NCI-H526 treated with DMSO at 0.1 percent for 48 hours (cell line): ENCODE measurements at regions not wholly inside any gene's neighbourhood (a gene's known extent, or its start where the extent isn't known, plus 50 kb on each side); places are given as distances from the start of the nearest gene placed in this dataset.

Experiments used
- DNase-seq: peaks from one replicate; lab custom pipeline; 2025; lab: John Stamatoyannopoulos, UW

- DNase-seq: no peak
Measured at GRCh38 chr18:43649649-43650357, 372.5 kb upstream of the SYT4 start.

GRCh38 chr18:43650426-43650825 lies 373.1 kb upstream of the SYT4 start:
- DNase-seq: no peak

- DNase-seq: no peak
Measured at GRCh38 chr18:43651057-43651456, 373.8 kb upstream of the SYT4 start.

GRCh38 chr18:43656547-43656946 lies 379.3 kb upstream of the SYT4 start:
- DNase-seq: no peak

- DNase-seq: no peak
Measured at GRCh38 chr18:43661570-43661969, 384.3 kb upstream of the SYT4 start.

- DNase-seq: no peak
Measured at GRCh38 chr18:43662657-43663056, 385.4 kb upstream of the SYT4 start.

GRCh38 chr18:43663159-43663558 lies 385.9 kb upstream of the SYT4 start:
- DNase-seq: no peak

- no peak for DNase-seq
Measured at GRCh38 chr18:43664487-43665008, 387.3 kb upstream of the SYT4 start.

GRCh38 chr18:43665105-43665788 lies 388.0 kb upstream of the SYT4 start:
- DNase-seq: no peak

- DNase-seq: no peak
Measured at GRCh38 chr18:43668866-43669265, 391.6 kb upstream of the SYT4 start.

GRCh38 chr18:43671431-43671830 lies 394.1 kb upstream of the SYT4 start:
- no peak for DNase-seq

- no peak for DNase-seq
Measured at GRCh38 chr18:43680096-43680495, 402.8 kb upstream of the SYT4 start.

- no peak for DNase-seq
Measured at GRCh38 chr18:43681661-43682060, 404.4 kb upstream of the SYT4 start.

GRCh38 chr18:43682196-43682595 lies 404.9 kb upstream of the SYT4 start:
- no peak for DNase-seq

GRCh38 chr18:43686709-43687108 lies 409.4 kb upstream of the SYT4 start:
- DNase-seq: no peak

GRCh38 chr18:43692099-43692690 lies 414.9 kb upstream of the SYT4 start:
- no peak for DNase-seq

- DNase-seq: no peak
Measured at GRCh38 chr18:43702399-43702798, 425.1 kb upstream of the SYT4 start.

GRCh38 chr18:43703050-43703449 lies 425.8 kb upstream of the SYT4 start:
- no peak for DNase-seq

GRCh38 chr18:43705850-43706249 lies 428.6 kb upstream of the SYT4 start:
- DNase-seq: no peak

- no peak for DNase-seq
Measured at GRCh38 chr18:43710135-43710534, 432.8 kb upstream of the SYT4 start.

GRCh38 chr18:43714343-43715010 lies 437.2 kb upstream of the SYT4 start:
- no peak for DNase-seq

- DNase-seq: no peak
Measured at GRCh38 chr18:43719267-43719795, 442.0 kb upstream of the SYT4 start.
